Tibial nerve (tissue), 4 donors: ENCODE measurements at regions not wholly inside any gene's neighbourhood (a gene's known extent, or its start where the extent isn't known, plus 50 kb on each side); places are given as distances from the start of the nearest gene placed in this dataset.
"Not testable (repeated sequence)": the region's sequence is repeated elsewhere in the genome, so short reads cannot be mapped to it uniquely, and the experiment has no call there.

ENCODE experiments used
- CTCF ChIP-seq, 5 experiments: fragments of 200-600 bp in 3 of 5; fragments of 450-650 bp in 2 of 5; sonication (generic) in 3 of 5; IDR thresholded peaks; one replicate each; pipeline ENCODE4 v1.5.1; 2016 to 2019; ENCODE audit warnings: antibody characterized with exemption in 5 of 5, mild to moderate bottlenecking in 3 of 5, moderate library complexity in 2 of 5
- EP300 ChIP-seq, 2 donors: sonication (generic); formaldehyde crosslinking; IDR thresholded peaks; one replicate each; pipeline ENCODE4 v1.6.1; 2017; ENCODE audit warnings: antibody characterized with exemption in 2 of 2, mild to moderate bottlenecking in 1 of 2
- POLR2A ChIP-seq, 2 donors: fragments of 450-650 bp; IDR thresholded peaks; one replicate each; pipeline ENCODE4 v1.6.1; 2017; ENCODE audit warnings: antibody characterized with exemption in 2 of 2, mild to moderate bottlenecking in 2 of 2, moderate library complexity in 2 of 2

GRCh38 chr21:10021462-10021861 is 499.9 kb upstream of the TPTE start:
- not testable (repeated sequence) for TF ChIP-seq CTCF, POLR2A, EP300 (IDR thresholded peaks at IDR 0.05)
